HG02759 (cell line): ENCODE measurements at regions not wholly inside any gene's neighbourhood (a gene's known extent, or its start where the extent isn't known, plus 50 kb on each side); places are given as distances from the start of the nearest gene placed in this dataset.

Source experiments
- ATAC-seq: cut with Tn5 transposase; IDR thresholded peaks from one replicate; pipeline ENCODE4 v1.9.1; 2021; ENCODE audit warnings: mild to moderate bottlenecking, moderate library complexity; ENCODE audit not compliant: unreplicated experiment

GRCh38 chr20:23232679-23233308 is 117.8 kb upstream of the NXT1 start:
- no peak for ATAC-seq

- ATAC-seq: no peak
Measured at GRCh38 chr20:23232219-23232581, 118.4 kb upstream of the NXT1 start.

- ATAC-seq: no peak
Measured at GRCh38 chr20:23231561-23232218, 118.9 kb upstream of the NXT1 start.

- ATAC-seq: no peak
Measured at GRCh38 chr20:23230766-23231385, 119.7 kb upstream of the NXT1 start.

- ATAC-seq: no peak
Measured at GRCh38 chr20:23229989-23230388, 120.6 kb upstream of the NXT1 start.

GRCh38 chr20:23228912-23229311 is 121.7 kb upstream of the NXT1 start:
- ATAC-seq: no peak

- no peak for ATAC-seq
Measured at GRCh38 chr20:23227976-23228375, 122.6 kb upstream of the NXT1 start.

GRCh38 chr20:23227274-23227673 is 123.3 kb upstream of the NXT1 start:
- ATAC-seq: no peak

GRCh38 chr20:23226612-23227265 is 123.9 kb upstream of the NXT1 start:
- ATAC-seq: no peak

- no peak for ATAC-seq
Measured at GRCh38 chr20:23225407-23226060, 125.1 kb upstream of the NXT1 start.

GRCh38 chr20:23224806-23225205 is 125.8 kb upstream of the NXT1 start:
- no peak for ATAC-seq

GRCh38 chr20:23223908-23224580 is 126.5 kb upstream of the NXT1 start:
- no peak for ATAC-seq

GRCh38 chr20:23222531-23223200 is 127.9 kb upstream of the NXT1 start:
- ATAC-seq: no peak

GRCh38 chr20:23217023-23217422 is 130.9 kb upstream of the CD93 start:
- no peak for ATAC-seq

- no peak for ATAC-seq
Measured at GRCh38 chr20:23215344-23215995, 129.3 kb upstream of the CD93 start.

- no peak for ATAC-seq
Measured at GRCh38 chr20:23214903-23215302, 128.8 kb upstream of the CD93 start.

GRCh38 chr20:23212464-23212995 is 126.4 kb upstream of the CD93 start:
- ATAC-seq: no peak

GRCh38 chr20:23212011-23212410 is 125.9 kb upstream of the CD93 start:
- ATAC-seq: no peak

- ATAC-seq: no peak
Measured at GRCh38 chr20:23211164-23211563, 125.0 kb upstream of the CD93 start.
